ENCODE measurements at regions not wholly inside any gene's neighbourhood (a gene's known extent, or its start where the extent isn't known, plus 50 kb on each side); places are given as distances from the start of the nearest gene placed in this dataset.
"Not testable (repeated sequence)": the region's sequence is repeated elsewhere in the genome, so short reads cannot be mapped to it uniquely, and the experiment has no call there.

DNA sequence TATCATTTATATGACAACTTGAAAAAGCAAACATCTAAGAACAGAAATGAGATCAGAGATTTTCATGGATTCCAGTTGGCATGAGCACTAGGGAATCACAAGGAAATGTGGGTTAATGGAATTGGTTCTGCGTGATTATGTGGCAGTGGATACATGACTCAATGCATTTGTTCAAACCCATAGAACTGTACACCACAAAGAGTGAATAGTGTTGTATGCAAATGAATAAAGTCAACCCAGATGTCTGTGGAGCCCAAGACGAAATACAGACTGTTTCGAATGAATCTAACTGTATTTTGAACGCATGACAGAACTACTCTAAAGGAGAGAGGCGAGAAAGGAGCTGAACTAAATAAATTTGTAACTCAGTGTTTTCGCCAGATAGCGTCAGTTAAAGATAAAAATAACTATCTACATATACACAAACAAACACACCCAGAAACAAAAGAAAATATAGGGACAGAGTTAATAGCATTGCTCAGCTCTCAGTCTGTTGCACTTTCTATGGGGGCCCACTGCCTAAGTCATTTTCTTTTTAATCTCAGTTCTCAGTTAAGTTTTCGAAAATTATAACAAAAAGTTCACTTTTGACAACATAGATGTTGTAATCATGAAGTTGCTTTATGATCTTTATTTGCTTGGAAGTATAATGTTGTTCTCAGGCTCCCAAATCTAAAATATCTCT is 636.7 kb upstream of the SEMA3D start:
- no peaks in the 10 kb centered on the region for H3K4me1 Mint-ChIP-seq (ENCODE audit: low read depth)
- no peaks in the 10 kb centered on the region for H3K36me3 Mint-ChIP-seq (ENCODE audit: low read depth)
- H3K4me3 Mint-ChIP-seq (ENCODE audit: low read depth): no peak overlapping the region
- H3K9me3 Mint-ChIP-seq: no peaks in the 10 kb centered on the region
- H3K27ac Mint-ChIP-seq: no peak overlapping the region
- intact Hi-C loops (cut with micrococcal nuclease): no loop called here
- H3K27me3 Mint-ChIP-seq (ENCODE audit: low read depth): no peaks in the 10 kb centered on the region
- DNase-seq (ENCODE audit: low spot score): no peak

DNA sequence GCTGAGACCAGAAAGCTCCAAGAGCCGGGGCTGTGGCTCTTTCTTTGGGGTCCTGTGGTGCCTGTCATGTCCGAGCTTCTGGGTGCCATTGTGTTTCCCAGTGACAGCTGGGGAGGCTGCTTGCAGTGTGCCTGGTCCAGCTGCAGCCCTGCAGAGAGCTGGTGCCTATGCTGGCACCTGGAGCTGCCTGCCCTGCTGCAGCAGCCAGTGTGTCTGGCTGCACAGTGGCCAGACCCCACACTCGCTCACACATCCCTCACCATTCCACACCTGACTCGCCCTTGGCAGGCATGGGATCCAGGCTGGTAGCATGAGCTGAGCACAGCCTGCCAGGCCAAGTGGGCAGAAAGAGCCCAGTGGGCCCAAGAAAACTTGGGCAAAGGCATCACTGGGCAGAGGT is 635.1 kb upstream of the SEMA3D start:
- Mint-ChIP-seq H3K4me1 (ENCODE audit: low read depth) (no peaks in the 10 kb centered on the region), H3K27ac (no peak overlapping the region), H3K9me3 (no peaks in the 10 kb centered on the region), H3K27me3 (ENCODE audit: low read depth) (no peaks in the 10 kb centered on the region), H3K36me3 (ENCODE audit: low read depth) (no peaks in the 10 kb centered on the region), H3K4me3 (ENCODE audit: low read depth) (no peak overlapping the region)
- no peak for DNase-seq (ENCODE audit: low spot score)
- intact Hi-C loops (cut with micrococcal nuclease): no loop called here

DNA sequence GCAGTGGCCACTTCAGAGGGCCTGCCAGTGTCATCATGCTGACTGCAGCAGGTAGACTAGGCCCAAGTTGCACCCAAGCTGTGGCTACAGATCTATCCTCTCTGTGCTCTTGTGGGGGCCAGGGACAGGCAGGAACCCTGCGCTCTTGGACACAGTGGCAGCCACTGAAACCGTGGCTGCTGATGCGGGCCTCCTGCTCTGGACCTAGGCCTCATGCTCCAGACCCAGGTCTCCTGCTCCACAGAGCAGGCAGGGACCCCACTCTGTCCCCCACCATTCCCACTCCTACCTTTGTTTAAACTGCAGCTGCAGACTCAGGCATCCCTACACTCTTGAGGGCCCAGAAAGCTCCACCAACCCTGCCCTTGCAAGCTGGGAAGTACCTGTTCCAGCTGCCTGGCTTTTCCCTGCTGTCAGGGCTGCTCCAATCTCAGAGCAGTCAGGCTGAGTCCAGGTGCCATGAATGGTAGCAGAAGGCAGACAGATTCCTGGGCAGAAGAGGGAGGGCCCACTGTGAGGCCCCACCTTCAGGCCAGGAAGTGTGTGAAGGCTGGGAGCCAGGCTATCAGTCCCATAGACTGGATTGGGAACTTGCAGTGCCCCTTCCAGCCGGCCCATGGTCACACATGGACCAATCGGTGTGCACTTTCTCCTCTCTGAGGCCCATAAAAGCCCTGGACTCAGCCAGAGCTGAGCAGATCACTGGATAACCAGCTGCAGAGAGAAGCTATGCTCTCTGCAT is 634.0 kb upstream of the SEMA3D start:
- intact Hi-C loops (cut with micrococcal nuclease): no loop called here
- Mint-ChIP-seq H3K27ac (no peak overlapping the region), H3K4me3 (ENCODE audit: low read depth) (no peak overlapping the region), H3K9me3 (no peaks in the 10 kb centered on the region), H3K27me3 (ENCODE audit: low read depth) (no peaks in the 10 kb centered on the region), H3K36me3 (ENCODE audit: low read depth) (no peaks in the 10 kb centered on the region), H3K4me1 (ENCODE audit: low read depth) (no peaks in the 10 kb centered on the region)
- DNase-seq (ENCODE audit: low spot score): no peak

DNA sequence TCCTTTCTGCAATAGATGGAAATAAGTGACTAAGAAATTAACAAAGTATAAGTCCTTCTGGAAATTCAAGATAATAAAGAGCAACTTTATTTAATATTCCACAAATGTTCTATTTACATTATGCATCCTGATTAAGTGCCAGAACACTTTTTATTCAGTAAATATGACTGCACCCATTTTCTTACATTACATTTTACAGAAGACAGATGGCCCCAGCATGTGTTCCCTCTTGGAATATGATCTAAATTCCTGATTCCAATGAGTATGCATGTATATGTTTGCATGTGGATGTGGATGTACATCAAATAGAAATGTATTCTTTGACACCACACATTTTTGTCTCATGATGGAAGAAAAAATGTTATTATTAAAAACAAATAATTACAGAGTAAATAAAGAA is 628.7 kb upstream of the SEMA3D start:
- H3K4me1 Mint-ChIP-seq (ENCODE audit: low read depth): no peaks in the 10 kb centered on the region
- no peak overlapping the region for H3K27ac Mint-ChIP-seq
- DNase-seq (ENCODE audit: low spot score): no peak
- H3K9me3 Mint-ChIP-seq: peaks cover 4% of the 10 kb centered on the region
- intact Hi-C loops (cut with micrococcal nuclease): no loop called here
- H3K27me3 Mint-ChIP-seq (ENCODE audit: low read depth): no peaks in the 10 kb centered on the region
- H3K36me3 Mint-ChIP-seq (ENCODE audit: low read depth): no peaks in the 10 kb centered on the region
- H3K4me3 Mint-ChIP-seq (ENCODE audit: low read depth): no peak overlapping the region

DNA sequence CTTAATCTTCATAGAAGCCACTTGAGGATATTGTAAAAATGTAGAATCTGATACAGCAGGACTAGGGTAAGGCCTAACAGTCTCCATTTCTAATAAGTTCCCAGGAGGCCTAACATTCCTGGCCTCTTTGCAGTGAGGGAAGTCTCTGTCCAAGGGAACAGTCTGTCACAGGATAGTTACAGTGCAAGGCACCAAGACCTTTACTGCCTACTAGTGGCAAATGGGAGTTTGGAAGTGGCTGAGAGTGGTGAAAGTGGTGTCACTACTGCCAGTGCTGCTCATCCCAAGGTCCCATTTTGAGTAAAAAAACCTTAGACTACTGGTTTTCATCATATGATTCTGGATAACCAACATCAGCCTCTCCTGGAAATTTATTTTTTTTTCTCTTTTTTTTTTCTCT is 619.5 kb upstream of the SEMA3D start:
- H3K4me1 Mint-ChIP-seq (ENCODE audit: low read depth): no peaks in the 10 kb centered on the region
- intact Hi-C loops (cut with micrococcal nuclease): no loop called here
- H3K9me3 Mint-ChIP-seq: no peaks in the 10 kb centered on the region
- DNase-seq (ENCODE audit: low spot score): no peak
- H3K36me3 Mint-ChIP-seq (ENCODE audit: low read depth): no peaks in the 10 kb centered on the region
- no peak overlapping the region for H3K27ac Mint-ChIP-seq
- no peaks in the 10 kb centered on the region for H3K27me3 Mint-ChIP-seq (ENCODE audit: low read depth)
- H3K4me3 Mint-ChIP-seq (ENCODE audit: low read depth): no peak overlapping the region

DNA sequence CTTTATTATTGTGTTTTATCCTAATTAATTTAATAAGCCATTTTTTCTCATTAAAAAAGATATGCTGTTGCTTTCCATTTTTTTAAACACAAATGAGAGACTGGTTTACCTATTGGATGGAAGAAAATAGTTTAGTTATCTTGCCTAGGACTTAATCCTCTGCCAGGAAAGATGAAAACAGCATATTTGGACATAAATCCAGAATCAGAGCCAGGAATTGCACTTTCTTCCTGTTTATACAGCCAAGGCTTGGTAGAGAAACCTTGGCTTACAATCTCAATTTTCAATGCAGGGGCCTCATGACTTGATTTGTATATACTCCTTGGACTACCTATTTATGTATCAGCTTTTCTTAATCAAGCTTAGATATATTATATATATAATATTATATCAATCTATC is 618.8 kb upstream of the SEMA3D start:
- no peaks in the 10 kb centered on the region for H3K9me3 Mint-ChIP-seq
- no peaks in the 10 kb centered on the region for H3K4me1 Mint-ChIP-seq (ENCODE audit: low read depth)
- H3K27ac Mint-ChIP-seq: no peak overlapping the region
- intact Hi-C loops (cut with micrococcal nuclease): no loop called here
- H3K36me3 Mint-ChIP-seq (ENCODE audit: low read depth): no peaks in the 10 kb centered on the region
- no peak overlapping the region for H3K4me3 Mint-ChIP-seq (ENCODE audit: low read depth)
- H3K27me3 Mint-ChIP-seq (ENCODE audit: low read depth): no peaks in the 10 kb centered on the region
- no peak for DNase-seq (ENCODE audit: low spot score)

DNA sequence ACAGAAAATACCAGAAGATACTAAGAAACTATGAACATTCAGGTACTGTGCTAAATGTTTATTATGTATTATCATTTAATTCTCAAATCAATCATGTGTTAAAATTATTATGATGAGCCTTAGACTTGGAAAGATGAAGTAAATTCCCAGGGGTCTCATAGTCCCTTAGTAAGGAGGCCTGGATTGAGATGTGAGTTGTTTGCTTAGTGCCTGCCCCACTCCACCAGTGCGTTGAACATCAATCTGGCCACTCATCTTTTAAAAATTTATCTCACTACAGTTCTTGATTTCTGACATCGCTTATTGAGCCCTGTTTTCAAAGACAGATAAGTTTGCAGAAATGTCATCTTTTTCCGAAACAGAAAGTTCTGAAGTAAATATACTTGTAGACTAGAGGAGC is 618.4 kb upstream of the SEMA3D start:
- Mint-ChIP-seq H3K4me1 (ENCODE audit: low read depth) (no peaks in the 10 kb centered on the region), H3K36me3 (ENCODE audit: low read depth) (no peaks in the 10 kb centered on the region), H3K9me3 (no peaks in the 10 kb centered on the region), H3K27me3 (ENCODE audit: low read depth) (no peaks in the 10 kb centered on the region), H3K4me3 (ENCODE audit: low read depth) (no peak overlapping the region), H3K27ac (no peak overlapping the region)
- no peak for DNase-seq (ENCODE audit: low spot score)
- intact Hi-C loops (cut with micrococcal nuclease): no loop called here

DNA sequence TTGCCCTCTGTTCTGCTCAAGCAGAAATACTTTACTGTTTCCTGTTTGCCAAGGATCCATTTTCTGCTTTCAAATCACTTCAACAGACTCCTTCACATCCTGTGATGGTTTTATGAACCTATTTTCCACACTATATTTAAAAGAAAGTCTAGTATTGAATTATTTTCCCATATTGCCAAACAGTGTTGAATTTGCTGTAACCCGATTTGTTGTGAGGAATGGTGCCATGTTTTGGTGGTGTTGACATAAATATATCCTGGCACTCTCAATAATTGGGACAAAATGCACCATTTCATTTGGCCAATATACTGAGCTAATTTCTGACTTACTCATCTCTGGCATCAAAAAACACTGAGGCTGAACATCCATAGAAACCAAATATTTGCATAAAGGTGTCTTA is 615.4 kb upstream of the SEMA3D start:
- Mint-ChIP-seq H3K27ac (no peak overlapping the region), H3K4me3 (ENCODE audit: low read depth) (no peak overlapping the region)

DNA sequence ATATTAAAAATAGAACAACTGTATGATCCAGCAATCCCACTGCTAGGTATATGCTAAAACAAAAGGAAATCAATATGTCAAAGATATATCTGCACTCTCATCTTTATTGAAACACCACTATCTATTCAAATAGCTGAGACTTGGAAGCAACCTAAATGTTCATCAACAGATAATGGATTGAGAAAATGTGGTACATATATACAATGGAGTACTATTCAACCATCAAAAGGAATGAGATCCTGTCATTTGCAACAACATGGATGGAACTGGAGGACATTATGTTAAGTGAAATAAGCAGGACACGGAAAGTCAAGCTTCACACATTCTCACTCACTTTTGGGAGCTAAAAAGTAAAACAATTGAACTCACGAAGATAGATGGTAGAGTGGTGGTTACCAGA is 610.1 kb upstream of the SEMA3D start:
- H3K27me3 Mint-ChIP-seq (ENCODE audit: low read depth): no peaks in the 10 kb centered on the region
- no peak for DNase-seq (ENCODE audit: low spot score)
- intact Hi-C loops (cut with micrococcal nuclease): no loop called here
- no peaks in the 10 kb centered on the region for H3K36me3 Mint-ChIP-seq (ENCODE audit: low read depth)
- no peak overlapping the region for H3K4me3 Mint-ChIP-seq (ENCODE audit: low read depth)
- H3K27ac Mint-ChIP-seq: no peak overlapping the region
- H3K9me3 Mint-ChIP-seq: peaks cover 13% of the 10 kb centered on the region
- no peaks in the 10 kb centered on the region for H3K4me1 Mint-ChIP-seq (ENCODE audit: low read depth)

More for the DNA sequence above, 615.4 kb upstream of the SEMA3D start:
- Mint-ChIP-seq H3K36me3 (ENCODE audit: low read depth) (no peaks in the 10 kb centered on the region), H3K27me3 (ENCODE audit: low read depth) (no peaks in the 10 kb centered on the region), H3K9me3 (peaks cover under 1% of the 10 kb centered on the region), H3K4me1 (ENCODE audit: low read depth) (no peaks in the 10 kb centered on the region)
- no peak for DNase-seq (ENCODE audit: low spot score)
- intact Hi-C loops (cut with micrococcal nuclease): no loop called here

DNA sequence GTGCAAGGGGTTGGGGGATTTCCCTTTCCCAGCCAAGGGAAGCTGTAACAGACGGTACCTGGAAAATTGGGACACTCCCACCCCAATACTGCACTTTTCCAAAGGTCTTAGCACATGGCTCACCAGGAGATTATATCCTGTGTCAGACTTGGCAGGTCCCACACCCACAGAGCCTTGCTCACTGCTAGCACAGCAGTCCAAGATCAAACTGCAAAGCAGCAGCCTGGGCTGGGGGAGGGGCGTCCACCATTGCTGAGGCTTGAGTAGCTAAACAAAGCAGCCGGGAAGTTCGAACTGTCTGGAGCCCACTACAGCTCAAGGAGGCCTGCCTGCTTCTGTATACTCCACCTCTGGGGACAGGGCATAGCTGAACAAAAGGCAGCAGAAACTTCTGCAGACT is 604.2 kb upstream of the SEMA3D start:
- H3K36me3 Mint-ChIP-seq (ENCODE audit: low read depth); H3K27me3 Mint-ChIP-seq (ENCODE audit: low read depth); intact Hi-C loops (cut with micrococcal nuclease); H3K4me1 Mint-ChIP-seq (ENCODE audit: low read depth); H3K4me3 Mint-ChIP-seq (ENCODE audit: low read depth); H3K27ac Mint-ChIP-seq; DNase-seq (ENCODE audit: low spot score): not testable (repeated sequence)
- H3K9me3 Mint-ChIP-seq: peaks cover 13% of the 10 kb centered on the region

DNA sequence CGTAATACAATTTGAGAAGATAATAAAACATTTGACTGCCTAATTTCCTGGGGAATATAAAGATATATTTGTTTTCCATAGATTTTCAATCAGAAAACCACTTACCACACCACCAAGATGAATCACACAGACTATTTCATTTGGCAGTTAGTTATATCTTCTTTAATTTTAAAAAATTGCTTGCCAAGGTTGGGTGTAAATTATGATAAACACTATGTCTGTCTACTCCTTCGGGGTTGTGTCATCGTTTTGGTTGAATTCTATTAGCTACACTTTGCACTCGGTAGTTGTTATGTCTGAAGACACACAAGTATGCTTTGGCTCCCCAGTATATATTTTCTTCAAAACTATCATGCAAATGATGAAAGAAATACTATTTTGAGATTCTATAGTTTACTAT is 594.8 kb upstream of the SEMA3D start:
- no peak overlapping the region for H3K27ac Mint-ChIP-seq
- no peak for DNase-seq (ENCODE audit: low spot score)
- H3K4me3 Mint-ChIP-seq (ENCODE audit: low read depth): no peak overlapping the region
- intact Hi-C loops (cut with micrococcal nuclease): no loop called here
- H3K4me1 Mint-ChIP-seq (ENCODE audit: low read depth): no peaks in the 10 kb centered on the region
- H3K27me3 Mint-ChIP-seq (ENCODE audit: low read depth): no peaks in the 10 kb centered on the region
- peaks cover 11% of the 10 kb centered on the region for H3K9me3 Mint-ChIP-seq
- H3K36me3 Mint-ChIP-seq (ENCODE audit: low read depth): no peaks in the 10 kb centered on the region

DNA sequence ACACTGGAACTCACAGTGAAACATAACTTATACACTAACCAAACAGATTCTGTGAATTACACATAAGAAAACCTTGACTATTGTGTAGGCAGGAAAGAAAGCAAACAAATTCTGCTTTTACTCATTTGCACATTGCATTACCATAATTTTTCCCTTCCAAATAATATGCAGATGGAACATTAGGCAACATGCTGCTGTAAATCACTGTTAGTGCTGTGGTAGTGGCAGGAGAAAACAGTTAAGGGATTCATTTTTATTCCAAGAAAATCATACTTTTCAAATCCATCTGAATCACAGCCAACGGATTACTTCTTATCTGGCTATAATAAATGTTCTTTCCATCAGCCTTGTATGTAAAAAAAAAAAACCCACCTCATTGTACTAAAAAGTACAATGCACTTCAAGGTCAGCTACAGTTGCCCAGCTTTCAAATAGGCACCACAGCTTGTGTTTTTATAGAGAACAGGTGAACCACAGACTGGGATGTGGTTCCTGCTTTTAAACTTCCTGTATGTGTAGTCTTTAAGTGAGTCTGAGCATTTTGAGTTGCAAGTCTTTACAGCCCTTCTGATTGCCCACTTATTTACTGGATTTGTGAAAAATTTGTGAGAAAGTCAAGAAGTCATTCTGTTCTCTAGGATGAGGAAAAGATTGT is 590.0 kb upstream of the SEMA3D start:
- Mint-ChIP-seq H3K9me3 (no peaks in the 10 kb centered on the region), H3K27ac (no peak overlapping the region), H3K27me3 (ENCODE audit: low read depth) (no peaks in the 10 kb centered on the region), H3K4me3 (ENCODE audit: low read depth) (no peak overlapping the region), H3K4me1 (ENCODE audit: low read depth) (no peaks in the 10 kb centered on the region), H3K36me3 (ENCODE audit: low read depth) (no peaks in the 10 kb centered on the region)
- DNase-seq (ENCODE audit: low spot score): no peak
- intact Hi-C loops (cut with micrococcal nuclease): no loop called here

DNA sequence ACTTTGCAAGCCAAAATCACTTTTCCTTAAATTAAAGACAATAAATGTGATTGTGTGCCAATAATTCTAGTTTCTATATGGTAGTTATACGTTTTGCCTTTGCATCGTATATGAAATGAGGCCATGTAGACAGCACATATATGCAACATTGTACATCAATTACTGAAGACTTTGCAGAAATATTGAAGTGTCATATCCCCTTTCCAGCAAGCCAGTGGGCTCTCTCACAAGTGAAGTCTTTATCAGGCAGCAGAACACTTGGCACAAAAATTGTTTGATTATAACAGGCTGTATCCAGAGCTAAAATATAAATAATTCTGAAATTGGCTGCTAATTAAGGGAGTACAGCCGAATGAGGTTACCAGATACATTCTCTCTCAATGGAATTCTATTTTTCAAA is 588.6 kb upstream of the SEMA3D start:
- Mint-ChIP-seq H3K4me3 (ENCODE audit: low read depth) (no peak overlapping the region), H3K27me3 (ENCODE audit: low read depth) (no peaks in the 10 kb centered on the region), H3K36me3 (ENCODE audit: low read depth) (no peaks in the 10 kb centered on the region), H3K4me1 (ENCODE audit: low read depth) (no peaks in the 10 kb centered on the region), H3K27ac (no peak overlapping the region), H3K9me3 (no peaks in the 10 kb centered on the region)
- DNase-seq (ENCODE audit: low spot score): no peak
- intact Hi-C loops (cut with micrococcal nuclease): no loop called here

All from activated T-helper 2 cell treated with anti-CD3 and anti-CD28 coated beads, Interferon-gamma antibody, Interleukin-2, Interleukin-4, amounts not matched to agents 10 μg/mL and 5 μg/mL and 100 μg/mL, durations not matched to agents 14 hours and 24 hours and 36 hours (primary cell).